Skin epidermis (tissue), 12 donors: ENCODE measurements at regions not wholly inside any gene's neighbourhood (a gene's known extent, or its start where the extent isn't known, plus 50 kb on each side); places are given as distances from the start of the nearest gene placed in this dataset.
"Not testable (repeated sequence)": the region's sequence is repeated elsewhere in the genome, so short reads cannot be mapped to it uniquely, and the experiment has no call there.

Source experiments
- H3K27ac ChIP-seq, 21 experiments: fragments of 200-600 bp; sonication (generic) in 11 of 21; one replicate each; pipeline ENCODE4 v1.5.0; 2020; ENCODE audit warnings: mild to moderate bottlenecking in 3 of 21, inconsistent platforms in 2 of 21, moderate library complexity in 2 of 21
- H3K4me3 ChIP-seq, 7 experiments: fragments of 200-600 bp; sonication (generic) in 2 of 7; one replicate each; pipeline ENCODE4 v1.5.0; 2020; ENCODE audit warnings: inconsistent platforms in 2 of 7, mild to moderate bottlenecking in 2 of 7, moderate library complexity in 1 of 7

- H3K27ac ChIP-seq: peak overlapping the region in 8 of 21 experiments; percentile 6 to 76 (median 41)
- H3K4me3 ChIP-seq: no peak overlapping the region
Measured at GRCh38 chr6:11429577-11429976, 108.0 kb upstream of the TMEM170B start.

GRCh38 chr6:11428895-11429294 is 108.7 kb upstream of the TMEM170B start:
- no peak overlapping the region for H3K4me3 ChIP-seq

GRCh38 chr6:11428371-11428770 is 109.2 kb upstream of the TMEM170B start:
- Histone ChIP-seq H3K27ac (peak overlapping the region in 11 of 21 experiments; percentile 6 to 76 (median 39)), H3K4me3 (no peak overlapping the region)

More at GRCh38 chr6:11428895-11429294, 108.7 kb upstream of the TMEM170B start:
- H3K27ac ChIP-seq: peak overlapping the region in 9 of 21 experiments; percentile 21 to 76 (median 38)

GRCh38 chr6:11427723-11428245 is 109.8 kb upstream of the TMEM170B start:
- H3K4me3 ChIP-seq: no peak overlapping the region
- H3K27ac ChIP-seq: peak overlapping the region in 7 of 21 experiments; percentile 6 to 76 (median 61)

DNA sequence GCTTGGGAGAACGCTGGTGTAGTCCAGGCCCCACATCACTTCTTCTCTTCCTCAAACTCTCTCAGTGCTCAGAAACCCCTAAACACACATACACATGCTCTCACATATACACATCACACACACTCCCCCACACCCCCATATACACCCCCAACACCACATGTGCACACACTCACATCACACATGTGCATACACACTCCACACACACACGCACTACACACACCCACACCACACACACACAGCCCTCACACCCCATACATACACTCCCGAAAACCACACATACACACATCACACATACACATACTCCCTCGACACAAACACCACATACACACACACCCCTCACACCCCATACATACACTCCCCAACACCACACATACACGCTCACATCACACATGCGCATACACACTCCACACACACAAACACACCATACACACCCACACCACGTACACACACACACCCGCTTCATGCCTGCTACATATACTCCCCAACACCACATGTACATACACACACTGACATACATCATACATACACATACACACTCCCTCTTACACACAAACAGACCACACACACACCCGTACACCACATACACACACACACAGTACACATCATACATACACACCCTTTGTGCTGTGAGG is 110.3 kb upstream of the TMEM170B start:
- H3K4me3 ChIP-seq: no peak overlapping the region
- H3K27ac ChIP-seq: peak overlapping the region in 5 of 21 experiments; percentile 30 to 72 (median 61)

DNA sequence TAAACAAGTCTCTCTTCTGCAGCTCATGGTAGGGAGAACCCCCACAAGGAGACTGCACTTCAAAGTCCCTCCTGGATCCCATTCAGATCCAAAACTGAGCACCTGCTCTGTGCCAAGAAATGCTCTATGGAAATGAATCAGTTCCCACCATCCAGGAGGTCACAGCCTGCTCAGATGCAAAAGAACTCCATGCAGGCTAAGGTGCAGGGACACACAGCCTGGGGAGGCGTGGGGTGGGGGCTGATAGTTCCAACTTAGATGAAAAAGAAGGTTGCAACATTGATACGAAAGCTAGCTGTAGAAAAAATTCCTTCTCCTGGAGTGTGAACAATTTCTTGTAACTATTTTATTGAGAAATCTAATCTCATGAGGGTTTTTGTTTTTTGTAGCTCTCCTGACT is 111.0 kb upstream of the TMEM170B start:
- H3K27ac ChIP-seq: no peak overlapping the region

GRCh38 chr6:11425876-11426275 is 111.7 kb upstream of the TMEM170B start:
- Histone ChIP-seq H3K27ac (no peak overlapping the region), H3K4me3 (no peak overlapping the region)

More for the DNA sequence above, 111.0 kb upstream of the TMEM170B start:
- no peak overlapping the region for H3K4me3 ChIP-seq

- Histone ChIP-seq H3K4me3 (no peak overlapping the region), H3K27ac (no peak overlapping the region)
Measured at GRCh38 chr6:11425431-11425871, 112.1 kb upstream of the TMEM170B start.

- peak overlapping the region in 2 of 21 experiments; percentile 2 to 15 for H3K27ac ChIP-seq
- H3K4me3 ChIP-seq: no peak overlapping the region
Measured at GRCh38 chr6:11424395-11425034, 113.0 kb upstream of the TMEM170B start.

DNA sequence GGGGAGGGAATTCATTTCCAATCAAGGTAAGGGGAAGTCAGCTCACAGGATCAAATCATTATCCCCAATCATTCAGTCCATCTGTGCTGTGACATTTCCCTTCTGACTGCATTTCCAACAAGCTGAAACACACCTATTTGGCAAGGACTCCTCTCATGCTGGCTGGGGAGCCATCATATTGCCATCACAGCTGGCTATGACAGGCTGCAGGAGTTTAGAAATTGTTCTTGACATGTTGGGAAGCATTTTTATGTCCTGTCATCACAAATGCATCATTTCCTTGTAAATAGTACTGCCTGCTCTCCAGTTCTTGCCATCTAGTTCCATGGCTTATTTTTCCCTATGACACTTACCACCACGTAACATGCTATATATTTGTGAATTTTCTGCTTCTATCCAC is 113.9 kb upstream of the TMEM170B start:
- no peak overlapping the region for H3K4me3 ChIP-seq
- H3K27ac ChIP-seq: peak overlapping the region in 4 of 21 experiments; percentile 3 to 32 (median 4)

DNA sequence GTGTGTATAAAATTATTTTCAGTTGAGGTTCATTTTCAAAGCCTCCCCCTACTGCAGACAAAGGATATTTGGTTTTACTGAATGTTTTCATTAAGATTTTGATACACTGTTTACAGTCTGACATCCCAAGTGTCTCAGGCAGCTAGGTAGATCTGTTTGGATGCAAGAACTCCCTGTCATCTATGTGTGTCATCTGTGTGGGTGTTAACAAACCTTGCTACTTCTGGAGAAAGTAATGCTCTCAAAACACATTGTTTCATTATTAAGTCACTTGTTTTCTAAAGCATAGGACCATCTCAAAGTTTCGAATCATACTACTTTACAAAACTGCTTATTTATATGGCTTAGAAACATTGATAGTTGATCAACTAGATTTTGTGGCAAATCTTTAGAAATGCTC is 114.5 kb upstream of the TMEM170B start:
- Histone ChIP-seq H3K4me3 (no peak overlapping the region), H3K27ac (peak overlapping the region in 1 of 21 experiments; percentile 3)

DNA sequence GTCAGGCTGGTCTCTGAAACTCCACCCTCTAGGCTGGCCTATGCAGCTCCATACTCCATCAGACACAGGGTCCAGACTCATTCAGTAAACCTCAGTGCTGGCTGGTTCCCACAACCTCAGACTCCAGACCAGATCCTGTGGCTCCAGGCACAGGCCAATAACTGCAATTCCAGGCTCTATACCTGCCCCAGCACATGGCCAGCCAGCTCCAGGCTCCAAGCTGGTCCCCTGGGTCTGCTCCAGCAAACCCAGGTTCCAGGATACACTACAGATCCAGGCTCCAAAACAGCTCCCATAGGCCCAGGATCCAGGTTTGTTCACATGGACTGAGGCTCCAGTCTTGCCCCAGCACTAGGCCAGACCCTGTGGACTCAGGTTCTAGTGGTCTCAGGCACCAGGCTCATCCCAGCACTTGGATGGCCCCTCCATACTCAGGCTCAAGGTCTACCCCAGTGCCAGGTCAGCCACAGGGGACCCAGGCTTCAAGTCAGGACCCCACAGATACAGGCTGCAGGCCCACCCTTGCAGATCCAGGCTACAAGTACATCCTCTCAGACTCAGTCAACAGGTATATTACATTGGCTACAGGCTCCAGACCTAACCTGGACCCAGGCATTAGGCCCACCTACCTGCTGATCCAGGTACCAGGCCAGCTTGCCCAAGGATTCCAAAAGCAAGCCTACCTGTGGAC is 117.6 kb upstream of the TMEM170B start:
- no peak overlapping the region for H3K27ac ChIP-seq
- no peak overlapping the region for H3K4me3 ChIP-seq

DNA sequence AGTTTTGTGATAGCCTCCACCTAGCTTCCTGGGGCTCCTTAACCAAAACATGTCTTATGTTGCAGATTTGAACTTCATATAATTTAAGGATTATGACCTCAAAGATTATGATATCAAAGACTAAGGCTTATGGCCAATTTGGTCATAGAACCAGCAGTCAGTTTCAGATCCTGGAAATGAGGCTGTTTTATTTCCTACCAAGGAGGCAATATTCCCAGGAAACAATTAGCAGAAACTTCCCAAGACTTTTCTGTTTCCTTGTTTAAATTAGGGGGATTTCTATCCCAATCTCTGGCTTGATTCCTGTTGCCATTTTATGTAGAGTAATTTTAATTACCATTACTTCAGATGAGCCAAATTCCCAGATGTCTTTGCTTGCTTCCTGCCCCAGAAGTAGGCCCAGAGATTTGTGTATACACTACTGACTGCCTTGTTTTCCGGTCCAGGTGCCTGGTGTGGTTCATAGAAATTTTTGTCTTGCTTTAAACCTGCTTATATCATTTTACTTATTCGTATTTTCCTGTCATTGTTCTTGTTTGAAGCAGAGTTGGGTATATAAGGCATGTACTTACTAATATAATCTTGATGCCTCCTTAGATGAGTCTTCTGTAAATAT is 119.2 kb upstream of the TMEM170B start:
- Histone ChIP-seq H3K27ac (peak overlapping the region in 2 of 21 experiments; percentile 25 to 29), H3K4me3 (no peak overlapping the region)

GRCh38 chr6:11416936-11417576 is 120.5 kb upstream of the TMEM170B start:
- H3K4me3 ChIP-seq: no peak overlapping the region
- no peak overlapping the region for H3K27ac ChIP-seq

DNA sequence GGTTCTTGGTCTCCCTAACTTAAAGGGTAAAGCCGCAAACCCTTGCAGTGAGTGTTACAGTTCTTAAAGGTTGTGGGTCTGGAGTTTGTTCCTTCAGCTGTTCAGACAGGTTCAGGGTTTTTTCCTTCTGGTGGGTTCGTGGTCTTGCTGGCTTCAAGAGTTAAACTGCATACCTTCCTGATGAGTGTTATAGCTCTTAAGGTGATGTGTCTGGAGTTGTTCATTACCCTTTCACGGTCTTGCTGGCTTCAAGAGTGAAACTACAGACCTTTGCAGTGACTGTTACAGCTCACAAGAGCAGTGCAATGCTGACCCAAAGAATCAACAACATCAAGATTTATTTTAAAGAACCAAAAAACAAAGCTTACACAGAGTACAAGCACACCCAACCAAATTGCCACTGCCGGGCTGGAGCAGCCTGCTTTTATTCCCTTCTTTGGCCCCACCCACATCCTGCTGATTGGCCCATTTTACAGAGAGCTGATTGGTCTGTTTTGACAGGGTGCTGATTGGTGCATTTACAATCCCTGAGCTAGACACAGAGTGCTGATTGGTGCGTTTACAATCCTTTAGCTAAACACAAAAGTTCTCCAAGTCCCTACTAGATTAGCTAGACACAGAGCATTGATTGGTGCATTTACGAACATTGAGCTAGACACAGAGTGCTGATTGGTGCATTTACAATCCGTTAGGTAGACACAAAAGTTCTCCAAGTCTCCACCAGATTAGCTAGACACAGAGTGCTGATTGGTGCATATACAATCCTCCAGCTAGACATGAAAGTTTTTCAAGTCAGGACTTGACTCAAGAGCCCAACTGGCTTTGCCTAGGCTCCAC is 121.2 kb upstream of the TMEM170B start:
- peak overlapping the region in 1 of 21 experiments; percentile 46 for H3K27ac ChIP-seq
- H3K4me3 ChIP-seq: not testable (repeated sequence)

- H3K27ac ChIP-seq: no peak overlapping the region
- H3K4me3 ChIP-seq: no peak overlapping the region
Measured at GRCh38 chr6:11415557-11415956, 122.0 kb upstream of the TMEM170B start.

- H3K27ac ChIP-seq: no peak overlapping the region
- no peak overlapping the region for H3K4me3 ChIP-seq
Measured at GRCh38 chr6:11414176-11414963, 123.2 kb upstream of the TMEM170B start.

- no peak overlapping the region for H3K4me3 ChIP-seq
- H3K27ac ChIP-seq: no peak overlapping the region
Measured at GRCh38 chr6:11413728-11414127, 123.8 kb upstream of the TMEM170B start.
